SIG-M5 treated with dmso at 0.1 percent for 504 hours (cell line): ENCODE measurements at regions not wholly inside any gene's neighbourhood (a gene's known extent, or its start where the extent isn't known, plus 50 kb on each side); places are given as distances from the start of the nearest gene placed in this dataset.

Experiments used
- DNase-seq: peaks from one replicate; lab custom pipeline; 2025; ENCODE audit not compliant: unreplicated experiment; lab: John Stamatoyannopoulos, UW

DNA sequence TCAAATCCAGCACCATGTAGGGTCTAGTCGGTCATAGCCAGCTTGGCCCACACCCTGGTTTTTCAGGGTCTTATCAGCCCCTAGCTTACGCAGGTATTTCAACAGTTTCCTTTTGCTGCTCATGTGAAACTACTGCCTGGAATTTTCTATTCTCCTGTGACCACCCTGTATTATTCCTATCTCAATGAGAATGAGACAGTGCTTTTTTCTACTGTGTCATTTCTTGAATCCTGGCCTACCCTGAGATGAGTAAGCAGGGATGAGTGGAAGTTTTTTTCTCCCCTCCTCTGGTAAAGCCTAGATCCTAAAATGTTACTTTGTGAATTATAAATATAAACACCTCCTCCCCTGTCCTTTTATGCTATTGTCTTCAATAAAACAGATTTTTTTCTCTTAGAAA, 62.7 kb upstream of the ARID2 start:
- DNase-seq, result no peak

DNA sequence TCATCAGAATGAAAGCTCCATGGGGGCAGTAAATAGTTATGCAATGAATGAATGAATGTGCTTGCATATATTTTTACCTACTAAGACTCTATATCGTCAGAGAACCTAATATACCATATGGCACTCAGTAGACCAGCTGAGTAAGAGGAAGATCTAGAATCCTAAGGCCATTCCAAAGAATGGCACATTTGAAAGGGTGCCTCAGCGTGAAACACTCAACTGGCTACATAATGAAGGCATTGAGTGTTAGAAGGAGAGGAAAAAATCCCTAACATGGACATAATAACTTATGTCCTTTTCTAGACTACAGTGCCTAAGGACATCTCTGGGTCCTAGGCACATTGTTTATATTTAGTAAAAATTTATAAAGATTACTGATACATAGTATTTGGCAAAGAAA, 61.7 kb upstream of the ARID2 start:
- no peak for DNase-seq

DNA sequence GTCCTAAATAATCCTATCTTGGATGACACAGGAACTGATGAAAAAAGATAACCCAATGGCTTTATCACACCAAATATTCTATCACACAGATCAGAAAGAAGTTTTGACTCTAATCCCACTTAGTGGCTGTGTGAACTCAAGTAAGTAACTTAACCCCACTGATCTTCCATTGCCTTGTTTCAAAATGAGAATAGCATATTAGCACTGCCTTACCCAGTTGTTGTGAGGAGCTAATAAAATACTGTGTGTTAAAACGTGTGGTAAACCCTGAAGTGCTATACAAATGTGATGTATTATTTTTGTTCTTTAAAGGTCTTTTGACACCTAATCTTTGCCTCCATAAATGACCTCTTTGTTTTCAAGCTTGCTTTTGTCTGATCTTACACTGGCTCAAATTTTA, 60.9 kb upstream of the ARID2 start:
- no peak for DNase-seq

DNA sequence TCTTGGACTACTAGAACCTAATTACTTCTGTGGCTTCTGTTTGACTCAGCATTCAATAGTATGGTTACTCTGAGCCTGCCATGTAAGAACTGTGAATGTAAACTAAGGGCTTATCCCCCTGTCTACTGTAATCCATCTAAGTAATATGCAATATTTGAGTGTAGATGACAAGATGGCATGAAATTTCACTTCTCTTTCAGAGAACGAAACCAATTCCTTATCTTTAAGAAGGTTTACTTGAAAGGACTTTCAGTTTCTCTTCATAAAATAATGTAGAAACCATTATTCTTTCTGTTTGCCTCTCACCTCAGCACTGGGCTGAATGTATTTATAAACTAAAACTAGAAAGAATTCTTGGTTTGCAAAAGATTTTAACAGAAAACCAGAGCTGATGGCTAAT, 60.4 kb upstream of the ARID2 start:
- peak; percentile 83 for DNase-seq

DNA sequence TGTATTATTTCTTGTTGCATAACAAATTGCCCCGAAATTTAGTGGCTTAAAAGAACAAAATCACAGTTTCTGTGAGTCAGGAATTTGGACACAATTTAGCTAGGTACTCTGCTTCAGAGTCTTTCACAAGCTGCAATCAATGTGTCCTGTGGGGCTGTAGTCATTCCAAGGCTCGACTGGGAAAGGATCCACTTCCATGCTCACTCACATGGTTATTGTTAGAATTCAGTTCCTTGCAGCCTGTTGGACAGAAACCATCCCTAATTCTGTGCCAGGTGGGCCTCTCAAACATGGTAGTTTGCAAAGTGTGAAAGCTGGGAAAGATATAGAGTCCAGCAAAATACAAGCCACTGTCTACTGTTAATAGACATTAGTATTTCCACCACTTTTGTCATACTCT, 59.7 kb upstream of the ARID2 start:
- peak; percentile 32 for DNase-seq

DNA sequence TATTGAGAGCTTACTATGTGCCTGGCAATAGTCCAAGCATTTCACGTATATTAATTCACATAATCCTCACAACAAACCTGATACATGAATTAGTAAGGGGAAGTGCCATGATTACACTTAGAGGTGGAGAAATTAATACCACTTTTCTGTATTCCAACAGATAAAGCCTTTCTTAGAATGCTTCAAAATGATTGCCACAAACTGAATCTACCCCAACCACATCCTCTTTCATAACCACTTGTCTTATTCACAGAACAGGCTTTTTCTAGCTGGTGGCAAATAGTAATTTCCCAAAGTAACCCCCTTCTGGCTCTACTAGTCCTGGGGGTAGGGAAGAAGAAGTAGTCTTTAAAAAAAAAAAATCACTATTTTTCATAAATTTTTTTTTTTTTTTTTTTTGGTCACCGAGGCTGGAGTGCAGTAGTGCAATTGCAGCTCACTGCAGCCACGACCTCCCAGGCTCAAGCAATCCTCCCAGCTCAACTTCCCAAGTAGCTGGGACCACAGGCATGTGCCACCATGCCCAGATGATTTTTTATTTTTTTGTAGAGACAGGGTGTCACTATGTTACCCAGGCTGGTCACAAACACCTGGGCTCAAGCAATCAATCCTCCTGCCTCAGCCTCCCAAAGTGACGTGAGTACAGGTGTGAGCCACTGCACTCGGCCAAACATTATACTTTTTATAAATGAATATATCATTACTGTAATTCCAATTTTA, 59.0 kb upstream of the ARID2 start:
- peak; percentile 97 for DNase-seq

DNA sequence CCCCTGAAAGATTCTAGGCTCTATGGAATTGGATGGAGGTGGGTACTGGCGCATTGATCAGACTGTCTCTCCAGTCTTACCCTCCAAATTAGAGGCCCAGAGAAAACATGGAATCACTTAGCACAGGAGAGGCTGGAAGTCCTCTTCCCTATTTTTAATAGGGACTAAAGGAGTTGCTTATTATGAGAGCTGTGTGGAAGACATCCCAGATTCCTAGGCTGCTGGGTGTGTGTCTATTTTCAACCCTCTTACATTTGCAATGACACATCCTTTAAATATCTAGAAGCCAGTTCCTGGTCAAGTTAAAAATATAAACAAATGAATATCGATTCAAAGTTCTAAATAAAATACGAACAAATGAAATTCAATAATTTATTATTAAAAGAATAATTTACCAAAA, 58.3 kb upstream of the ARID2 start:
- no peak for DNase-seq

DNA sequence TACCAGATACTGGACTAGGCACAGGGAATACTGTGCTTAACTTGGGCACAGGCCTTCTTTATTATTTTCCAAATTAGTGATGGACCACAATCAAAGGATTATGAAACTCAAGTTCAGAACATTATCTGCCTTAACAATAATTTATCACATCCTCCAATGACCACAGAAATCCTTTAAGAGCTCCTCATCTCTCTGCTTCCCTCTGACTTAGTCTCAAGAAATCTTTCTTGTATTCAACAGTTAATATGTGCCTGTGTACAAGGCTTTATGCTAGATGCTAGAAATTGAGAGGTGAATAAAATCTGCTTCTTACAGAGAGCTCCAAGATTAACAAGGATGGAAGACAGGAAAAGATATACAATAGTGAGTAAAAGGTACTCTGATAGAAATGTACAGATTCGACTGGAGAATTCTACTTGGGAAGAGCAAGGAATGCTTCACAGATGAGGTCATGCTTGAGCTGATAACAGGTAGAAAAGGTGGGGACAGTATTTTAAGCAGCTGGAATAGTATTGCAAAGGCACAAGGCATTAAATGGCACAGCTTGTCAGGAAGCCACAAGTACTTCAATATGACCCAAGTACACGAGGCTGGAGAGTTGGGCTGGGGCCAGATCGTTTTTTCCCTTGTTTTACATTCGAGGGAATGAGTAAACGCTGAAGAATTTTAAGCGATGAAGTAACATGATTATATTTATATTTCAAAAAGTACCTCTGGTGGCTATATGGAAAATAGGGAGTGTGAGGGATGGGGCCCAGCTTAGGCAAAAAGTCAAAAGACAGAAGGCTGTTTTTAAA, 55.1 kb upstream of the ARID2 start:
- DNase-seq, result no peak

DNA sequence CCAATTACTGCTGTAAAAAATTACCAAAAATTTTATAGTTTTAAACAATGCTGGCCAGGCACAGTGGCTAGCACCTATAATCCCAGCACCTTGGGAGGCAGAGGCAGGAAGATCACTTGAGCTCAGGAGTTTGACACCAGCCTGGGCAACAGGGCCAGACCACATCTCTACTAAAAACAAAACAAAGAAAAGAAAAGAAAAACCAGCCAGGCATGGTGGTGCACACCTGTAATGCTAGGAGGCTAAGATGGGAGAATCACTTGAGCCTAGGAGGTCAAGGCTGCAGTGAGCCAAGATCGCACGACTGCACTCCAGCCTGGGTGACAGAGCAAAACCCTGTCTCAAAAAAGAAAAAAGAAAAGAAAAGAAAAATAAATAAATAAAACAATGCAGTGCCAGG, 54.0 kb upstream of the ARID2 start:
- DNase-seq, result no peak
